H54 (cell line): ENCODE measurements at regions not wholly inside any gene's neighbourhood (a gene's known extent, or its start where the extent isn't known, plus 50 kb on each side); places are given as distances from the start of the nearest gene placed in this dataset.

Source experiments
- DNase-seq: peaks from one replicate; pipeline ENCODE4 v3.0.0; 2011; ENCODE audit warnings: low spot score, mixed read lengths; ENCODE audit not compliant: insufficient read length
- FAIRE-seq: peaks from 3 replicates; lab custom pipeline; 2011; peaks lifted over from hg19 to GRCh38; lab: Jason Lieb, UNC
- POLR2A ChIP-seq: IDR thresholded peaks from 2 replicates; pipeline ENCODE4 v1.6.1; 2011; ENCODE audit warnings: low read depth, mild to moderate bottlenecking, low read length

DNA sequence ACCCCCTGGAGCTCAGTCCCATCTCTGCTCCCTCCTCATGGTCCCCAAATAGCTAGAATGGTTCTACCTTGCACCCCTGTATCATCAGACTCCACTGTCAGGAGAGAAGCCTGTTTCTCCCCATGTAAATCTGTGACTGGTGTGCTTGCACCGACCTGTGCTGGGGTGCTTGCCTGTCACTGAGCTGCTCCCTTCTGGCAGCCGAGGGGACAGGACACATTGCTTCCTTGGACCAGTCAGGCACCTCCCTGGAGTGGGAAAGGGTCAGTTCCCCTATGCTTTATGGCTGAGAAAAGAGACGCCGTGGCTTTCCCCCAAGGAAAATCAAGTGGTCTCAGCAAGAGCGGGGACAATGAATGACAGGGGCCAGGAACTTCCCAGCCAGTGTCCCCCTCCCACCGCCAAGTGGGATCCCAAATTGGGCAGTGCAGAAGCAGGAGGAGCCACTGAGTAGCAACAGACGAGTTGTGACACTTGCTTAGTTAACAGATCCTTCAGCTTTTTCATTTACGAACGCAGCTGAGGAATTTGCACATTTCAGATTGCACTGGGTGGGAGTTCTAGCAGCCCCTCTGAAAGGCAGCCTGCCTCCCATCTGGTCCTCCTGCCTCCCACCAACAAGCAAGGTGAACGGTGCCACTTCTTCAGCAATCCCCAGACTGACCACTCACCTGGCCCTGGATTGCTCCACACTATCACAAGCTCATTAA is 156.4 kb downstream of the KATNIP start:
- FAIRE-seq (no peak), DNase-seq (no peak)
- no peak for TF ChIP-seq POLR2A

DNA sequence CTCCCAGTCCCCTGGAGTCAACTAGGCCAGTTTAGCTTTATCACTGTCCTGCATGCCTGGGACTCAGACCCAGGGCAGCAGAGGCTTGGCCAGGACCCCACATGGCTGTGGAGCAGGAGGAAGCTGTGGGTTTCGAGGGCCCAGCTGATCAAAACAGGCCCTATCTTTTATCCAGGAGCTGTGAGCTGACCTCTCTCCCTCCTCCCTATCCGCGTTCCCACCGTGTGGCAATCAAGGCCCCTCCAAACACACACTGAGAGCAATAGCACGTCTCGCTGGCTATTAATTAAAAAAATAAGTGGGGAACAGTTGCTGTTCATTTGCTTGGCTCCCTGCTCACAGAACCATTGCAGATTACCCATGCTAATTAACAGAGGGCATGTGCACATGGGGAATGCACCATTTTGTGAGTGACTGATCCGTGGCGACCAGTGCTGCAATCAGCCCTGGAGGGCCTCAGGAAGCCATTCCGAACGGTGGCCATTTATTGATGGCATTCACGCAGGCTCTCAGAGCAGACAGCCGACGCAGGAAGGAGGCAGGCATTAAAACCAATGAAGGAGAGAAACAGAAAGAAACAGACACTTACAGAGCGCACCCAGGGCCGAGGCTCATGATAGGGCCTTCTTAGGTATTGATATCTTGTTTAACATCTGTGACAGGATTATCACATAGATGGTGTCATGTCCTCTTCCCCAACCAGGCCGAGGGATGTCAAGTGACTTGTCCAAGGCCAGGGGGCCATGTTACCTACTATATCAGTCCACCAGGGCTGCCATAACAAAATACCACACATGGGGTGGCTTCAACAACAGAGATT is 157.1 kb downstream of the KATNIP start:
- TF ChIP-seq POLR2A: no peak
- FAIRE-seq (no peak), DNase-seq (no peak)

DNA sequence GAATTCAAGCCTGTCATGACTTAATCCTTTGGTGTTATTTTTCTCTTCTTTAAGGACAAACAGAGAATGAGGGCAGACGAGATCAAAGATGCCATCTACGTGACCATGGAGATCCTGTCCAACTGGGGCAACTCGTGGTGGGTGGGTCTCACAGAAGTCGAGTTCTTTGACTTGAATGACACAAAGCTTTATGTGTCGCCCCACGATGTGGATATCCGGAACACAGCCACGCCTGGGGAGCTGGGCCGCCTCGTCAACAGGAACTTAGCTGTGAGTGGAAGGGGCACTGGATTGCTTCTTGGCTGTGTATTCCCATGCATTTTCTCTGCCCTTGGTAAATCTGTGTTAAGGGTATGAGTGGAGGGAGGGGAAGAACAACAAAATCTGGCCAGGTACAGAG is 158.7 kb downstream of the KATNIP start:
- FAIRE-seq: no peak
- DNase-seq: no peak
- no peak for TF ChIP-seq POLR2A

DNA sequence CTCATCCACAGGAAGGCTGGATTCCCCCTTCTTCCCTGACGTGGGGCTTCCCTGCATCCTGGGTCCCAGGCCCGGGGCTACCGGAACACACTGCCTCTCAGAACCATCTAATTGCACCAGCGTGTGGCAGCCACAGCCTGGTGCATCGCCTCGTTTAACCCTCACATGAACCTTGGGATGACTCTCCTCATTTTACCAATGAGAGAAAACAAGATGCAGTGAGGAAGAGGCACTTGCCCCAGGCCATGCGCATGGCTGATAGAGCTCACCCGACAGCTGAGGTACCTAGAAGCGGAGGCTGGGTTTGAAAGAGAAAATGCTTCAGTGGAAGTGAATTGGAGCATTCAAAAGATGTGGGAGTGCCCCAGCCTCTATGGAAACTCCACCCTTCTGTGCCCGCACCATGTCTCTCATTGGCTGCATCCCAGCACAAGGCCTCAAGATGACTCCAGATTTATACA is 162.3 kb downstream of the KATNIP start:
- no peak for FAIRE-seq
- TF ChIP-seq POLR2A: no peak
- DNase-seq: no peak

DNA sequence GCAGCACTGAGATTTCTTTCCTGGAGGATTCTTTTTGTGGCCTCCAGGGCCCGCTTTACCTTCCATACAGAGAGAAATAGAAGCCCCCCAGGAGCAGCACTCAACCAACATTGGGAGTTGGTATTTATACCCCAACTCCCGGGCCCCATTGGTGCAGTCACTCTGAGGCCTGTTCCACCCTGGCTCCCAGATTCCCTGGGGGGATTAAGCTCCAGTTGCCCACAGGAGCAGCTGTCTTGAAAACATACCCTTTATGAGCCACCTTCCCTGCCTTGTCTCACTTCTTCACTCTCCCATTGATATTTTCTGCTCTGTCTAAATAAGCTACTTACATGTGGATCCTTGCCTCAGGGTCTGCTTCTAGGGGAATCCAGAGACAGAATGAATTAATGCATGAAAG is 167.8 kb downstream of the KATNIP start:
- TF ChIP-seq POLR2A: no peak
- FAIRE-seq: no peak
- no peak for DNase-seq

DNA sequence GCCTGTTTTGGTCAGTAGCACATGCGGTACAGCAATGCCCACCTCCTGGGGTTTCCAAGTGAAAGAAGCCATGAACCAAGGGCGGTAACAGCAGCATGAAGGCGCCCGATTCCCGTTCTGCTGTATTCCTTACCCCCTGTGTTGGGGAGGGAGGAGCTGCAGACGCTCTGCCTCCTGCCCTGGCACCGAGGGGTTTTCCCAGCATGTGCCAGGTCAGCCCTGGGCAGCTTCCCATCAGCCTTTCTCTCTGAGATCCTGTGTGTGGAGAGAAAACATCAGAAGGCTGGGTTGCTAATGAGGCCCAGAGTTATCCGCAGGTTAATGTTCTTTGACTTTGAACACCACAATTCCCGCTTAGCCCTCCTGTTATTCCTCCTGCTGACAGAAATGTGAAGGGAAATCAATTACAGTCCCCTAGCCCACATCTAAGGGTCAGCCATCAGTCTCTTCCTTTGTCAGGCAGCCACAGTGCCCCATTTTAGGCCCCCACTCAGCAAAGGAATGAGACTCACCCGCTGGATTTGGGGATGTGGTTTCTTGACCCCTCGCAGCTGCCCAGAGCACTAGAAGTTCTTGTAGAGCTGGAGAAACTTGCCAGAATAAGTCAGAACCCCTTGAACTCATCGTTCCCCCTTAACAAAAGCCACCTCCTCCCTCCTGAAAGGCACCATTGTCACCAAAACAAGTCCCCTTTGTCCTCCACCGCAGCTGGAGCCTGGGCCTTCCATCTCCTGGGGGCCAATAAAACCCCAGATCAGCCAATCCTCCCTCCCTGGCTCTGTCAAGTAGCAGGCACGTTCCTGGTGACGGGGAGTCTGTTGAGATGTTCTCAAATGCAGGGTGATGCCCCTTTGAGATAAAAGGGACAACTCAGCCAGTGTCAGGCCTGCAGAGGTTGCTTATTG is 168.5 kb downstream of the KATNIP start:
- DNase-seq: no peak
- no peak for FAIRE-seq
- no peak for TF ChIP-seq POLR2A

DNA sequence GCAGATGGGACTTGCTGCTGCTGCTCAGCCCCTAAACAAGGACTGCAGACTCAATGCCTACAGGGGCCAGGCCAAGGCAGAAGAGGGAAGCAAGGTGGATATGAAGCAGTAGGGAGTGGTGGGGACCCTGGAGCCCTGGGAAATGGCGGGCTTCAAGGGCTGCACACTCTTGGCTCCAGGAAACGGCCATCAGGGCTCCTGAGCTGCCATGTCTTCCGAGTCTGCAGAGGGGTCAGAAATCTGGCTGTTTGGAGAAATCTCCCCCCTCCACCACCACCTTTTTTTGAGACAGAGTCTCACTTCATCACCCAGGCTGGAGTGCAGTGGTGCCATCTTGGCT is 169.1 kb downstream of the KATNIP start:
- TF ChIP-seq POLR2A: no peak
- FAIRE-seq (no peak), DNase-seq (no peak)

DNA sequence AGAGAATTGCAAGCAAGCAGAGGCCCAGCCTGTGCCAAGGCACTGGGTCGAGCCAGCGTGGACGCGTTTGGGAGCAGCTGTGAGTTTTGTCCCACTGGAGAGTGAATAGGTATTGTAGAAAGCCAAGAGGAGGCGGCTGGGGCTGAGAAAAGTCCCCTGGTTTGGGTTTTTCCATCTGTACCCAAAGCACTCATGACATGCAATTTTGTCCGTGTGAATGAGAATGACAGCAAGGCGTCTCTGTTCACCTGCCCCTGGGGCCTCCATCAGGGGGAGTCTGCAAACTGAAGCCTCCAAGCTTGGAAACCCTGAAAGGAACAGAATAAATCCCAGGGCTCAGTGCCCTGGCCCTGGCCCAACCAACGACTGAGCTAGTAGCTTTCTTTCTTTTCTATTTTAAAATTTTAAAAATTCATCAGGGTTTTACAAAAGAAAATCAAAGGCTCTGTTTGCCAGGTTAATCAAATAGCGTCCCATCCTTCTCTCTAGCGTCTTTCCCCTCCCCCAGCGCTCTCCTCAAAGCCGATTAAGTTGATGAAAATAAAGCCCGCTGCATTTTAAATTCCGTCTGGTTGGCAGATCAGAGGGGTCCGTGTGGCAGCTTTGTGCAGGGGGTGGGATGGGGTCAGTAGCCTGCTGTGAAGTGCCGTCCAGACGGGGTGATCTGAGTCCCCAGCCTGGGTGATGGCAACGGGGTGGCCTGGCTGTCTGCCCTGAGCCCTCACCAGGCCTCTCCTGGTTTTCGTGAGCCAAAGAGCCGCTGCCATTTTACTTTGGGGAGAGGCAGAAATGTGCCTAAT is 171.0 kb downstream of the KATNIP start:
- no peak for FAIRE-seq
- no peak for DNase-seq
- no peak for TF ChIP-seq POLR2A

DNA sequence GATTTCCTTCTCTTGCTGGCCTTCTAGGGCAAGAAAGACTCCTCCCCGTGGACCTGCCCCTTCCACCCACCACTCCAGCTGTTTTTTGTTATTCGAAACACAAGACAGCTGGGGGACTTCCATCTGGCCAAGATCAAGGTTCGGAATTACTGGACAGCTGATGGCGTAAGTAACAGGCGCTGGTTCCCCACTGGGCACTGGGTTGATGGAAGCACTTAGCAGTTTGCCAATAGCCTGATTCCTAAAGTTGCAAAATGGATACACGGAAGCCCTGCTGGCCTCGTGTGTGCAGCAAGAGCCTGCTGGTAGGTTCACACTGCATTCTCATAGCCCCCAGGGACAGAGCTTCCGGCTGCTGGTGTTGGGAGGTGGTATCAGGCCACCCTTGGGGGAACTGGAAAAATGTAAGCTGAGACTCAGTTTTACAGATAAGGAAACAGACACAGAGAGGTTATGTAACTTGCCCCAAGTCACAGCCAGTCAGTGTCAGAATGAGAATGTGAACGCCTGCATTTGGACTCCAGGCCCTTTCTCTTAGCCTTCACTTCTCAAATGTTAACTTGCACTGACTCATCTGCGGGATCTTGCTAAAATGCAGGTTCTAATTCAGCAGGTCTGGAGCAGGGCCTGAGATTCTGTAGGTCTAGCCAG is 171.7 kb downstream of the KATNIP start:
- FAIRE-seq (no peak), DNase-seq (no peak)
- no peak for TF ChIP-seq POLR2A

DNA sequence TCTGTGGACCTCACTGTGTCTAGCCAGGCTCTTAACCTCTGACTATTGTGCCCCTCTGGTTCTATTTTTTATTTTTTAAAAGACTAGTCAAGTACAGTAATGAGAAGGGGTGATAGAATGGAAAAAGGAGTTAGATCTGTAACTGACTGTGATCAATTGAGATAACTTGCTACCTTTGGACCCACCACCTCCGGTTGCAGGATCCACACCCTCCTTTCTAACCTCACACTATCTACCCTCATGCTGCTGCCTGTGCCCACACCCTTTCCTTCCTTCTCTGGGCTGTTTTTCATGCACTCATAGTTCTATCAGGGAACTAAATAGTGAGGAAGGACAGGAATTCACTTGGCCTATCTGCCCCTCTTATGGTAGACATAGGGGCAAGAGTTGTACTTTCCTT is 172.3 kb downstream of the KATNIP start:
- TF ChIP-seq POLR2A: no peak
- FAIRE-seq (no peak), DNase-seq (no peak)

DNA sequence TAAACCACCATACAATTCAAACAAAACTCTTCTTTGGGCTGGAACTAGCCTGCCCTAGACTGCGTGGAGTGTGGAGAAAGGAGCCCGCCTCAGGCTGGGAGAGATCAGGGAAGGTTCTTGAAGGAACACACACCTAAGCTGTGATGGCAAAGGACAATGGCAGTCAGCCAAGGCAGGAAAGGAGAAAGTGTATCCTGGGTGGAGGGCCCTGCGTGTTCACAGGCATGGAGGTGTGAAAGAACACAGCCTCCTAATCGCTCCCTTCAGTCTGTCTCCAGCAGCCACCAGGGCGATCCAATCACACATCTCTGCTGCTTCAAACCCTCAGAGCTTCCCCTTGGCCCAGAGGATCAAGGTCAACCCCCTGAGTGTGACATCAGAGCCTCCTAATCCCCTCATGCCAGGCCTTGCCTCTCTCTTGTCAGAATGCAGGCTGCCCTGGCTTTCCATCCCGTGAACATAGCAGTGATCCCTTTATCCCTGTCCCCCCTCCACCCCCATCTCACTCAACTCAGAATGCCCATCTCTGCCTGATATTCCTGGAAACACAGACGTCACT is 173.0 kb downstream of the KATNIP start:
- TF ChIP-seq POLR2A: no peak
- FAIRE-seq (no peak), DNase-seq (no peak)

DNA sequence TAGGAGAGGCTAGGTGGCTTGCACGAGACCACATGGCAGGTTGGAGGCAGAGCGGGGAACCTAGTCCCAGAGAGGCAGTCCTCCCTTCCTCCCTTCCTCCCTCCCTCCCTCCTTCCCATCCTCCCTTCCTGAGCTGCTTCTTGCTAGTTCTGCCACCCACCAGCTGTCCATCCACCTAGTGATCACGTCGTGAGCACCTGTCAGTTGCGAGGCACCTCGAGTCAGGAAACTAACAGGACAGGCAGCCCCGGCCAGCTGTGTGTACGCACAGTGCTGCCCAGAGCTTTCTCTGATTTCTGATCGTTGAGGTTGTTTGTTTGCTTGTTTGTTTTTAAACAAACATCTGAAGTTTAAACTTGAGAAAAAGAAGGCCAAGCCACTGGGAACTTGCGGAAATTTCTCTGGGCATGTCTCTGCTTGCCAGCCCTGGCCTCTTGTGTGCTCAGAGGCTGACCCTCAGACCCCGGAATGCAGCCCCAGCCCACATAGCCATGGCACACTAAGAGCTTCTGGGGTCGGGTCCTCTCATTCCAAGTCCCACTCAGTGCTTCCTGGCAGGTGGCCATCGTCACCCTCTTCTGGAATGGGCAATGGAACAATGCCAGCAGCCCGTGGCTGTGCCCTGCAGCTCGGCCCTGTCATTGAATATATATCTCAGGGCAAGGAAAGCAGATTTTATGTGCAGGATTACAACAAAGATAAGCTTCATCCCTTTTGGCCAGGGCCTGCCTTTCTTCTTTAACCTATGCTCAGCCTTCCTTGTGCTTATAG is 174.0 kb downstream of the KATNIP start:
- FAIRE-seq (no peak), DNase-seq (no peak)
- no peak for TF ChIP-seq POLR2A
